Ishikawa (cell line): ENCODE measurements at regions not wholly inside any gene's neighbourhood (a gene's known extent, or its start where the extent isn't known, plus 50 kb on each side); places are given as distances from the start of the nearest gene placed in this dataset.

ENCODE experiments used
- CEBPB ChIP-seq: IDR thresholded peaks from 2 replicates; pipeline ENCODE4 v1.6.1; 2012
- EP300 ChIP-seq: IDR thresholded peaks from 2 replicates; pipeline ENCODE4 v1.6.1; 2012; ENCODE audit warnings: borderline replicate concordance
- MAX ChIP-seq: IDR thresholded peaks from 2 replicates; pipeline ENCODE4 v1.6.1; 2012
- NFIC ChIP-seq: IDR thresholded peaks from 2 replicates; pipeline ENCODE4 v1.6.1; 2012
- TAF1 ChIP-seq: IDR thresholded peaks from 2 replicates; pipeline ENCODE4 v1.6.1; 2012; ENCODE audit warnings: low read depth, mild to moderate bottlenecking
- TEAD4 ChIP-seq: IDR thresholded peaks from 2 replicates; pipeline ENCODE4 v1.6.1; 2012
- ZBTB7A ChIP-seq: IDR thresholded peaks from 2 replicates; pipeline ENCODE4 v1.6.1; 2012; ENCODE audit warnings: low read depth

- TF ChIP-seq MAX (no peak), TAF1 (no peak), CEBPB (no peak), EP300 (no peak), ZBTB7A (no peak), NFIC (no peak), TEAD4 (no peak)
Observed at GRCh38 chr2:163370169-163370886, 365.5 kb downstream of the FIGN start.
